HG02759 (cell line): ENCODE measurements at regions not wholly inside any gene's neighbourhood (a gene's known extent, or its start where the extent isn't known, plus 50 kb on each side); places are given as distances from the start of the nearest gene placed in this dataset.

Experiments used
- ATAC-seq: cut with Tn5 transposase; IDR thresholded peaks from one replicate; pipeline ENCODE4 v1.9.1; 2021; ENCODE audit warnings: mild to moderate bottlenecking, moderate library complexity; ENCODE audit not compliant: unreplicated experiment

GRCh38 chr10:120641695-120642094 lies 184.7 kb downstream of the PLPP4 start:
- no peak for ATAC-seq

GRCh38 chr10:120643351-120643750 lies 186.3 kb downstream of the PLPP4 start:
- ATAC-seq: no peak

GRCh38 chr10:120644556-120645410 lies 187.8 kb downstream of the PLPP4 start:
- ATAC-seq: no peak

DNA sequence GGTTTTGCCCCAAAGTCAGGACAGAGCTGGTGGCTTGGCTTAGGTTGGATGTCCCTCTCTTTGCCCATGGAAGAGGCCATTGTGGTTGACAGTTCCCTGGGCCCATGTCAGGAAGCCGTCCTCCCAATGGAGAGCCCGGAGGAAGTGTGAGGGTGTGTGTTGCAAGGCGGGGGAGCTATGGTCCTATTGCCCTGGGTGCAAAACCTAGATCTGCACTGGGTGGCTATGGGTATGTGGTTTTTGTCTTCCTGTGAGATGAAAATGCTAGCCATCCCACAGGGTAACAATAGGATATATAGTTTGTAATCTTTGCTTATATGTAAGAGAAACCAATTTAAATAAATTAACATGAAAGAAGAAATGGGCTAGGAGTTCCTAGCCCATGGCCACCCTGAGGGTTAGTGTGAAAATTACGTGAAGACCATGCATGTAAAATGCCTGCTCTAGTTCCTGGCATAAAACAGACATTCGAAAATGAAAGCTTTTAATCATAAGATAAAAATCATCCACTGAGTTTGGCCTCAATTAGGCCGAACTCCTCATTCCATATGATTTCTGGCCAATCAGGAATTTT lies 189.2 kb downstream of the PLPP4 start:
- no peak for ATAC-seq

GRCh38 chr10:120646738-120647456 lies 189.9 kb downstream of the PLPP4 start:
- no peak for ATAC-seq

- no peak for ATAC-seq
Observed at GRCh38 chr10:120650705-120651399, 193.8 kb downstream of the PLPP4 start.

- no peak for ATAC-seq
Observed at GRCh38 chr10:120656107-120656506, 195.1 kb upstream of the WDR11 start.

DNA sequence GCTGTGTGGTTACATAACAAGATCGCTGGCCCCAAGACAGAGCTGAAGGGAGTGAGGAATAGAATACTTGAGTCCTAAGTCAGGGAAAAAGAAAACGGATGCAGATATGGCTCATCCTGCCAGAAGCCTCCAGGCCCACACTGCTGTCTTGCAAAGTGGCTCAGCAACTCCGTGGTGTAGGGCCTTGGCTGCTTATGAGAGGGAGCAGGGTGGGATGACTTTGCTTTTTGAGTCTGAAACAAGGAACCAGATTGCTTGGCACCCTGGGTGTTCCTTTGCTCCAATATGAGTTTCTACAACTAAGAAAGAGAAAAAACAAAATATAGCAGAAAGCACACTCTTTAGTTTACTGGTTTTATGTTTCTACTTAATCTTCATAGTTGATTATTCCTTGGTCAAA lies 193.8 kb upstream of the WDR11 start:
- no peak for ATAC-seq

- no peak for ATAC-seq
Observed at GRCh38 chr10:120658943-120659885, 191.9 kb upstream of the WDR11 start.

GRCh38 chr10:120666308-120666707 lies 184.9 kb upstream of the WDR11 start:
- no peak for ATAC-seq

- no peak for ATAC-seq
Observed at GRCh38 chr10:120667276-120667675, 183.9 kb upstream of the WDR11 start.

DNA sequence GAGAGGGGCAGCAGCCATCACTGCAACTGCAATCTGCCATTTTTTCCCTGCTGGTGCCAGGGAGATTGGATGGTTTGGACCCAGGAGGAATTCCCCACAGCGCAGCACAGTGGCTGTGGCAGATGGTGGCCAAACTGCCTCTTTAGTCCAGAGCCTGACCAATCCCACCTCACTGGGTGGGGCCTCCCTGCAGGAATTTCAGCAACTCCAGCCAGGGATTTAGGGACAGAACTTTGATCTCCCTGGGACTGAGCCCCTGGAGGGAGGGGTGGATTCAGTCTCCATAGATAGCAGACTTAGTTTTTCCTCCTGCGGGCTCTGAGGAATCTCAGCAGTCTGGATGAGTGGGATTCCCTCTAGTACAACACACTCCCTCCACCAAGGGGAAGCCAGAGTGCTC lies 179.7 kb upstream of the WDR11 start:
- no peak for ATAC-seq

DNA sequence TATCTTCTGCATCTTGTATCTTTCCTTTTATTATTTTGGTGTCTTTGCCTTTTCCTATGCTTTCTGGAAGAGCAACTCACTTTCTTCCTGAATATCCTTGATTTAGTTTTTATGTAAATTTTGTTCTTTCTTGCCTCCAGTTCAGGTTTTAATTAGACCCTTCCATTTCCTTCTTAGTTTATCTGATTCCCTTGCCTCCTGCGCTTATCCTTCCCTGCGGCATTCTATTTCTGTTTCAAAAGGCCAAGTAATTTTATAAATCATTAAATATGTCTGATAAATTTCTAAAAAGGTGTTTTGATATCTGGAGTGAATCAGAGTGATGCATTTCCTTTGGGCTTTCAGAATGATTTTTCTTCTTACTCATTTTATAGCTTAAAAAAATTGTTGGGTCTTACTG lies 167.7 kb upstream of the WDR11 start:
- no peak for ATAC-seq

GRCh38 chr10:120684226-120684625 lies 166.9 kb upstream of the WDR11 start:
- ATAC-seq: no peak

DNA sequence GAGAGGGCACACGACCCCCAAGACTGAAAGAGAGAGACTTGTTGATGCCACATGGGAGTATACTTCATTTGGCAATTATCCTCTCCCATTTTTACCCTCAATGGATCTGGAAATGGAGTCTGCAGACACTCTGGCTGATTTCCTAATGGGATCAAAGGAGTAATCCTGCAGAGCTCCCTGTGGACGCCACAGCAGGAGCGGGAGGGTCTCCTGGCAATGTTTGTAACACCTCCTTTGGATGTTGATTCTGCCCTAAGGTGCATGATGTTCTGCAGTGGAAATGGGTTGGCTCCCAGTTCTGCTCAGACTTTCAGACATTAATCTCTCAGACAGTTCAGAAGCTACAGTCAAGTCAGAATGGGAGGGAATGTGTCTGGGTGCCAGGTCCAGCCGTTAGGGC lies 166.0 kb upstream of the WDR11 start:
- ATAC-seq: no peak

- ATAC-seq: no peak
Observed at GRCh38 chr10:120688928-120689327, 162.2 kb upstream of the WDR11 start.

GRCh38 chr10:120689777-120690529 lies 161.2 kb upstream of the WDR11 start:
- no peak for ATAC-seq

GRCh38 chr10:120691625-120692024 lies 159.5 kb upstream of the WDR11 start:
- no peak for ATAC-seq

- no peak for ATAC-seq
Observed at GRCh38 chr10:120700426-120700825, 150.7 kb upstream of the WDR11 start.

- ATAC-seq: no peak
Observed at GRCh38 chr10:120701381-120701780, 149.8 kb upstream of the WDR11 start.
